ENCODE measurements at regions not wholly inside any gene's neighbourhood (a gene's known extent, or its start where the extent isn't known, plus 50 kb on each side); places are given as distances from the start of the nearest gene placed in this dataset.
"Not testable (repeated sequence)": the region's sequence is repeated elsewhere in the genome, so short reads cannot be mapped to it uniquely, and the experiment has no call there.

DNA sequence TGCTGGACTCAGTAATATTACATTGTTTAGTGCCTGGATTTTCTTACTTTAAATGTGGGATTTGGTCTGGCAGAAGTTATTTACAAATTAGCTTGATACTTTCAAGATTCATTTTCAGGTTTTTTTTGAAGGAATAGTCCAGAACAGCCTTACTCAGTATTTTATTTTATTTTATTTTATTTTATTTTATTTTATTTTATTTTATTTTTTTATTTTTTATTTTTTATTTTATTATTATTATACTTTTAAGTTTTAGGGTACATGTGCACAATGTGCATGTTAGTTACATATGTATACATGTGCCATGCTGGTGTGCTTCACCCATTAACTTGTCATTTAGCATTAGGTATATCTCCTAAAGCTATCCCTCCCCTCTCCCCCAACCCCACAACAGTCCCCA, 380.5 kb upstream of the FTMT start:
- not testable (repeated sequence) for TF ChIP-seq EZH2 (IDR thresholded peaks at IDR 0.05; ENCODE audit: borderline replicate concordance, low read depth, low read length, severe bottlenecking)
- TF ChIP-seq, protein P1, sequence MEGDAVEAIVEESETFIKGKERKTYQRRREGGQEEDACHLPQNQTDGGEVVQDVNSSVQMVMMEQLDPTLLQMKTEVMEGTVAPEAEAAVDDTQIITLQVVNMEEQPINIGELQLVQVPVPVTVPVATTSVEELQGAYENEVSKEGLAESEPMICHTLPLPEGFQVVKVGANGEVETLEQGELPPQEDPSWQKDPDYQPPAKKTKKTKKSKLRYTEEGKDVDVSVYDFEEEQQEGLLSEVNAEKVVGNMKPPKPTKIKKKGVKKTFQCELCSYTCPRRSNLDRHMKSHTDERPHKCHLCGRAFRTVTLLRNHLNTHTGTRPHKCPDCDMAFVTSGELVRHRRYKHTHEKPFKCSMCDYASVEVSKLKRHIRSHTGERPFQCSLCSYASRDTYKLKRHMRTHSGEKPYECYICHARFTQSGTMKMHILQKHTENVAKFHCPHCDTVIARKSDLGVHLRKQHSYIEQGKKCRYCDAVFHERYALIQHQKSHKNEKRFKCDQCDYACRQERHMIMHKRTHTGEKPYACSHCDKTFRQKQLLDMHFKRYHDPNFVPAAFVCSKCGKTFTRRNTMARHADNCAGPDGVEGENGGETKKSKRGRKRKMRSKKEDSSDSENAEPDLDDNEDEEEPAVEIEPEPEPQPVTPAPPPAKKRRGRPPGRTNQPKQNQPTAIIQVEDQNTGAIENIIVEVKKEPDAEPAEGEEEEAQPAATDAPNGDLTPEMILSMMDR (IDR thresholded peaks at IDR 0.05; ENCODE audit: borderline replicate concordance, extremely low read depth, low read length, poor library complexity, severe bottlenecking), result not testable (repeated sequence)
